HEK293 (cell line): ENCODE measurements at regions not wholly inside any gene's neighbourhood (a gene's known extent, or its start where the extent isn't known, plus 50 kb on each side); places are given as distances from the start of the nearest gene placed in this dataset.

Experiments used
- CTCF ChIA-PET: fragments of 350-600 bp; formaldehyde crosslinking; extraction: SDS; loops from one replicate; lab custom pipeline; 2021; ENCODE audit warnings: antibody characterized with exemption; lab: Yijun Ruan, JAX
- POLR2A ChIA-PET: fragments of 300-600 bp; formaldehyde crosslinking; extraction: SDS; loops from one replicate; lab custom pipeline; 2020; ENCODE audit warnings: antibody characterized with exemption, inconsistent platforms; lab: Yijun Ruan, JAX
- H3K27ac ChIP-seq: fragments of 200-500 bp; sonication (Bioruptor generic); 2 replicates; pipeline ENCODE4 v1.5.1; 2014; ENCODE audit warnings: low read depth, low read length, control low read depth, inconsistent platforms; ENCODE audit errors: extremely low read depth
- H3K36me3 ChIP-seq, 2 experiments: fragments of 200-500 bp in 1 of 2; sonication (Bioruptor generic) in 1 of 2; 1 replicate in 1 of 2; 2 replicates in 1 of 2; pipeline ENCODE4 v1.5.1; 2014 to 2017; ENCODE audit warnings: inconsistent platforms in 2 of 2, low read length in 2 of 2; ENCODE audit not compliant: control insufficient read depth in 2 of 2, insufficient read depth in 1 of 2
- H3K4me1 ChIP-seq: fragments of 200-500 bp; sonication (Bioruptor generic); 2 replicates; pipeline ENCODE4 v1.5.1; 2014; ENCODE audit warnings: mild to moderate bottlenecking, low read length, inconsistent platforms; ENCODE audit not compliant: control insufficient read depth, insufficient read depth
- H3K4me3 ChIP-seq: 2 replicates; pipeline ENCODE4 v1.5.1; 2011; ENCODE audit warnings: low read depth, mild to moderate bottlenecking, control low read depth, low read length, moderate library complexity
- H3K9me3 ChIP-seq: fragments of 200-500 bp; sonication (Bioruptor generic); 2 replicates; pipeline ENCODE4 v1.5.1; 2014; ENCODE audit warnings: low read depth, low read length, inconsistent platforms; ENCODE audit not compliant: control insufficient read depth, insufficient read depth
- EGR2 ChIP-seq: fragments of 450-650 bp; formaldehyde crosslinking; IDR thresholded peaks from 2 replicates; pipeline ENCODE4 v1.5.1; 2016; ENCODE audit warnings: low read depth, missing biosample characterization, missing genetic modification characterization
- GLI4 ChIP-seq: fragments of 450-650 bp; formaldehyde crosslinking; IDR thresholded peaks from 2 replicates; pipeline ENCODE4 v1.5.1; 2016; ENCODE audit warnings: missing biosample characterization, missing genetic modification characterization
- GLIS1 ChIP-seq: fragments of 450-650 bp; formaldehyde crosslinking; IDR thresholded peaks from 2 replicates; pipeline ENCODE4 v1.5.1; 2016; ENCODE audit warnings: missing biosample characterization, missing genetic modification characterization
- KLF16 ChIP-seq: fragments of 450-650 bp; formaldehyde crosslinking; IDR thresholded peaks from 2 replicates; pipeline ENCODE4 v1.5.1; 2017; ENCODE audit warnings: missing biosample characterization, missing genetic modification characterization
- SCRT1 ChIP-seq: fragments of 450-650 bp; formaldehyde crosslinking; IDR thresholded peaks from 2 replicates; pipeline ENCODE4 v1.5.1; 2016; ENCODE audit warnings: missing biosample characterization, missing genetic modification characterization, borderline replicate concordance
- SP2 ChIP-seq: fragments of 450-650 bp; formaldehyde crosslinking; IDR thresholded peaks from 2 replicates; pipeline ENCODE4 v1.5.1; 2016; ENCODE audit warnings: missing biosample characterization, missing genetic modification characterization
- ZBTB20 ChIP-seq: fragments of 450-650 bp; formaldehyde crosslinking; IDR thresholded peaks from 2 replicates; pipeline ENCODE4 v1.5.1; 2016; ENCODE audit warnings: missing biosample characterization, missing genetic modification characterization
- ZBTB48 ChIP-seq: fragments of 450-650 bp; formaldehyde crosslinking; IDR thresholded peaks from 2 replicates; pipeline ENCODE4 v1.5.1; 2016; ENCODE audit warnings: missing biosample characterization, missing genetic modification characterization
- ZIC2 ChIP-seq: fragments of 450-650 bp; formaldehyde crosslinking; IDR thresholded peaks from 2 replicates; pipeline ENCODE4 v1.5.1; 2016; ENCODE audit warnings: missing biosample characterization, missing genetic modification characterization
- ZNF132 ChIP-seq: fragments of 450-650 bp; formaldehyde crosslinking; IDR thresholded peaks from 2 replicates; pipeline ENCODE4 v1.5.1; 2017; ENCODE audit warnings: missing biosample characterization, missing genetic modification characterization, borderline replicate concordance
- ZNF341 ChIP-seq: fragments of 450-650 bp; formaldehyde crosslinking; IDR thresholded peaks from 2 replicates; pipeline ENCODE4; 2016; ENCODE audit warnings: low read depth, missing biosample characterization, missing genetic modification characterization
- ZNF600 ChIP-seq: fragments of 450-650 bp; formaldehyde crosslinking; IDR thresholded peaks from 2 replicates; pipeline ENCODE4 v1.5.1; 2016; ENCODE audit warnings: missing biosample characterization, missing genetic modification characterization
- ZNF792 ChIP-seq: fragments of 450-650 bp; formaldehyde crosslinking; IDR thresholded peaks from 2 replicates; pipeline ENCODE4 v1.5.1; 2016; ENCODE audit warnings: missing biosample characterization, missing genetic modification characterization
- TF ChIP-seq, protein P1 (sequence below): fragments of 450-650 bp; formaldehyde crosslinking; IDR thresholded peaks from 2 replicates; pipeline ENCODE4 v1.5.1; 2016; ENCODE audit warnings: missing biosample characterization, missing genetic modification characterization
- TF ChIP-seq, protein P2 (sequence below): fragments of 450-650 bp; formaldehyde crosslinking; IDR thresholded peaks from 2 replicates; pipeline ENCODE4 v1.5.1; 2016; ENCODE audit warnings: missing biosample characterization, missing genetic modification characterization
- TF ChIP-seq, protein P3 (sequence below): fragments of 450-650 bp; formaldehyde crosslinking; IDR thresholded peaks from 2 replicates; pipeline ENCODE4 v1.5.1; 2017; ENCODE audit warnings: missing biosample characterization, missing genetic modification characterization
- TF ChIP-seq, protein P4 (sequence below): fragments of 450-650 bp; formaldehyde crosslinking; IDR thresholded peaks from 2 replicates; pipeline ENCODE4 v1.5.1; 2016; ENCODE audit warnings: missing biosample characterization, missing genetic modification characterization
- TF ChIP-seq, protein P5 (sequence below): fragments of 450-650 bp; formaldehyde crosslinking; IDR thresholded peaks from 2 replicates; pipeline ENCODE4 v1.5.1; 2016; ENCODE audit warnings: missing biosample characterization, missing genetic modification characterization

DNA sequence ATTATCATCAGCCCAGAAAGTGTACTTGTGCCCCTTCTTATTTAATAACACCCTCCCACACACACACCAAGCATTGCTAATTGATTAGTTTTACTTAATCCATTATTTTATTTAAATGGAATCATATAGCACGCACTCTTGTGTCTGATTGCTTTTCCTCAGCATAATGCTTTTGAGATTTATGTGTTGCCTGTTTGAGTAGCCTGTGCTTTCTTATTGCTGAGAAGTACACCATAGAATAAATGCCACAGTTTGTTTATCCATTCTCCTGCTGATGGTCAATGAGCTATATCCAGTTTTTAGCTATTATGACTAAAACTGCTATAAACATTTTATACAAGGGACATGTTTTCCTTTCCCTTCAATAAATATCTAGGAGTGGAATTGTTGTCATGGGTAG lies 409.9 kb upstream of the PDE3A start:
- H3K4me1 ChIP-seq: no peaks in the 10 kb centered on the region
- POLR2A ChIA-PET: no interaction called here

DNA sequence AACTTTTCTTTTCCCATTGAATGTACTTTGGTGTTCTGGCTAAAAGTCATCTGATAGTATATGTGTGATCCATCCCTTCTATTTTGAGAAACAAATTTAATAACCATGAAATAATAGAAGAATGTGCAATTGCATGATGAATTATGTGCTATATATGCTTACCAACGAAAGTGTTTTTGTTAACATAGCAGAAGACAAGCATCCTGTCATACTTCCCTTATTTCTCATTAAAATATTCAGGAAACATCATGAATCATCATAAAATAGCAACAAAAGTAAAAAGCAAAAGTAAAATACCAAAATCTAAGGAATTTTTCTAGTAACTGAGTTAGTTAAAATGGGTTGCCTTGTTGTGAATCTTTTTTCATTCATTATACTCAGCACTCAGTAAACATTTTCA lies 409.0 kb upstream of the PDE3A start:
- H3K27ac ChIP-seq: no peak overlapping the region
- TF ChIP-seq EGR2 (tag by site-specific recombination) (no peak), ZNF792 (tag by site-specific recombination) (no peak), ZIC2 (tag by site-specific recombination) (no peak), ZBTB20 (tag by site-specific recombination) (no peak), ZBTB48 (no peak), KLF16 (no peak), SP2 (tag by site-specific recombination) (no peak), ZNF341 (tag by site-specific recombination) (no peak), SCRT1 (tag by site-specific recombination) (no peak)
- TF ChIP-seq, protein P1, sequence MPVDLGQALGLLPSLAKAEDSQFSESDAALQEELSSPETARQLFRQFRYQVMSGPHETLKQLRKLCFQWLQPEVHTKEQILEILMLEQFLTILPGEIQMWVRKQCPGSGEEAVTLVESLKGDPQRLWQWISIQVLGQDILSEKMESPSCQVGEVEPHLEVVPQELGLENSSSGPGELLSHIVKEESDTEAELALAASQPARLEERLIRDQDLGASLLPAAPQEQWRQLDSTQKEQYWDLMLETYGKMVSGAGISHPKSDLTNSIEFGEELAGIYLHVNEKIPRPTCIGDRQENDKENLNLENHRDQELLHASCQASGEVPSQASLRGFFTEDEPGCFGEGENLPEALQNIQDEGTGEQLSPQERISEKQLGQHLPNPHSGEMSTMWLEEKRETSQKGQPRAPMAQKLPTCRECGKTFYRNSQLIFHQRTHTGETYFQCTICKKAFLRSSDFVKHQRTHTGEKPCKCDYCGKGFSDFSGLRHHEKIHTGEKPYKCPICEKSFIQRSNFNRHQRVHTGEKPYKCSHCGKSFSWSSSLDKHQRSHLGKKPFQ (tag by site-specific recombination): no peak
- TF ChIP-seq, protein P2, sequence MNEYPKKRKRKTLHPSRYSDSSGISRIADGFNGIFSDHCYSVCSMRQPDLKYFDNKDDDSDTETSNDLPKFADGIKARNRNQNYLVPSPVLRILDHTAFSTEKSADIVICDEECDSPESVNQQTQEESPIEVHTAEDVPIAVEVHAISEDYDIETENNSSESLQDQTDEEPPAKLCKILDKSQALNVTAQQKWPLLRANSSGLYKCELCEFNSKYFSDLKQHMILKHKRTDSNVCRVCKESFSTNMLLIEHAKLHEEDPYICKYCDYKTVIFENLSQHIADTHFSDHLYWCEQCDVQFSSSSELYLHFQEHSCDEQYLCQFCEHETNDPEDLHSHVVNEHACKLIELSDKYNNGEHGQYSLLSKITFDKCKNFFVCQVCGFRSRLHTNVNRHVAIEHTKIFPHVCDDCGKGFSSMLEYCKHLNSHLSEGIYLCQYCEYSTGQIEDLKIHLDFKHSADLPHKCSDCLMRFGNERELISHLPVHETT: no peak
- TF ChIP-seq, protein P3, sequence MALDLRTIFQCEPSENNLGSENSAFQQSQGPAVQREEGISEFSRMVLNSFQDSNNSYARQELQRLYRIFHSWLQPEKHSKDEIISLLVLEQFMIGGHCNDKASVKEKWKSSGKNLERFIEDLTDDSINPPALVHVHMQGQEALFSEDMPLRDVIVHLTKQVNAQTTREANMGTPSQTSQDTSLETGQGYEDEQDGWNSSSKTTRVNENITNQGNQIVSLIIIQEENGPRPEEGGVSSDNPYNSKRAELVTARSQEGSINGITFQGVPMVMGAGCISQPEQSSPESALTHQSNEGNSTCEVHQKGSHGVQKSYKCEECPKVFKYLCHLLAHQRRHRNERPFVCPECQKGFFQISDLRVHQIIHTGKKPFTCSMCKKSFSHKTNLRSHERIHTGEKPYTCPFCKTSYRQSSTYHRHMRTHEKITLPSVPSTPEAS: no peak
- TF ChIP-seq, protein P4, sequence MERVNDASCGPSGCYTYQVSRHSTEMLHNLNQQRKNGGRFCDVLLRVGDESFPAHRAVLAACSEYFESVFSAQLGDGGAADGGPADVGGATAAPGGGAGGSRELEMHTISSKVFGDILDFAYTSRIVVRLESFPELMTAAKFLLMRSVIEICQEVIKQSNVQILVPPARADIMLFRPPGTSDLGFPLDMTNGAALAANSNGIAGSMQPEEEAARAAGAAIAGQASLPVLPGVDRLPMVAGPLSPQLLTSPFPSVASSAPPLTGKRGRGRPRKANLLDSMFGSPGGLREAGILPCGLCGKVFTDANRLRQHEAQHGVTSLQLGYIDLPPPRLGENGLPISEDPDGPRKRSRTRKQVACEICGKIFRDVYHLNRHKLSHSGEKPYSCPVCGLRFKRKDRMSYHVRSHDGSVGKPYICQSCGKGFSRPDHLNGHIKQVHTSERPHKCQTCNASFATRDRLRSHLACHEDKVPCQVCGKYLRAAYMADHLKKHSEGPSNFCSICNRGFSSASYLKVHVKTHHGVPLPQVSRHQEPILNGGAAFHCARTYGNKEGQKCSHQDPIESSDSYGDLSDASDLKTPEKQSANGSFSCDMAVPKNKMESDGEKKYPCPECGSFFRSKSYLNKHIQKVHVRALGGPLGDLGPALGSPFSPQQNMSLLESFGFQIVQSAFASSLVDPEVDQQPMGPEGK (tag by site-specific recombination): no peak
- TF ChIP-seq, protein P5, sequence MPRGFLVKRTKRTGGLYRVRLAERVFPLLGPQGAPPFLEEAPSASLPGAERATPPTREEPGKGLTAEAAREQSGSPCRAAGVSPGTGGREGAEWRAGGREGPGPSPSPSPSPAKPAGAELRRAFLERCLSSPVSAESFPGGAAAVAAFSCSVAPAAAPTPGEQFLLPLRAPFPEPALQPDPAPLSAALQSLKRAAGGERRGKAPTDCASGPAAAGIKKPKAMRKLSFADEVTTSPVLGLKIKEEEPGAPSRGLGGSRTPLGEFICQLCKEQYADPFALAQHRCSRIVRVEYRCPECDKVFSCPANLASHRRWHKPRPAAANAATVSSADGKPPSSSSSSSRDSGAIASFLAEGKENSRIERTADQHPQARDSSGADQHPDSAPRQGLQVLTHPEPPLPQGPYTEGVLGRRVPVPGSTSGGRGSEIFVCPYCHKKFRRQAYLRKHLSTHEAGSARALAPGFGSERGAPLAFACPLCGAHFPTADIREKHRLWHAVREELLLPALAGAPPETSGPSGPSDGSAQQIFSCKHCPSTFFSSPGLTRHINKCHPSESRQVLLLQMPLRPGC (tag by site-specific recombination): no peak
- TF ChIP-seq, all 188 proteins: peak for 0
- POLR2A ChIA-PET: no interaction called here
- H3K36me3 ChIP-seq: no peaks in the 10 kb centered on the region
- H3K4me1 ChIP-seq: no peaks in the 10 kb centered on the region
- CTCF ChIA-PET: no interaction called here
- H3K9me3 ChIP-seq: no peaks in the 10 kb centered on the region
- no peak overlapping the region for H3K4me3 ChIP-seq

More for the DNA sequence above, 409.9 kb upstream of the PDE3A start:
- CTCF ChIA-PET: no interaction called here
- H3K27ac ChIP-seq: no peak overlapping the region
- H3K4me3 ChIP-seq: no peak overlapping the region
- TF ChIP-seq ZNF132 (tag by site-specific recombination): no peak
- TF ChIP-seq GLI4 (tag by site-specific recombination): no peak
- no peak for TF ChIP-seq ZIC2 (tag by site-specific recombination)
- no peak for TF ChIP-seq ZNF600 (tag by site-specific recombination)
- TF ChIP-seq GLIS1 (tag by site-specific recombination): no peak
- H3K9me3 ChIP-seq: no peaks in the 10 kb centered on the region
- H3K36me3 ChIP-seq: no peaks in the 10 kb centered on the region
